ENCODE measurements at regions not wholly inside any gene's neighbourhood (a gene's known extent, or its start where the extent isn't known, plus 50 kb on each side); places are given as distances from the start of the nearest gene placed in this dataset.

- TF ChIP-seq CTCF (IDR thresholded peaks at IDR 0.05; ENCODE audit: borderline replicate concordance, extremely low read depth, low read length, poor library complexity, severe bottlenecking), result no peak
- TF ChIP-seq EZH2 (IDR thresholded peaks at IDR 0.05; ENCODE audit: borderline replicate concordance, low read depth, low read length, severe bottlenecking), result no peak
These were observed 189.0 kb downstream of the GALNT1 start for GRCh38 chr18:35770376-35771014.
